MM.1S (cell line): ENCODE measurements at regions not wholly inside any gene's neighbourhood (a gene's known extent, or its start where the extent isn't known, plus 50 kb on each side); places are given as distances from the start of the nearest gene placed in this dataset.

Experiments
- CTCF ChIP-seq: fragments of 300-600 bp; sonication (generic); IDR thresholded peaks from 2 replicates; pipeline ENCODE4 v1.5.1; 2016; ENCODE audit warnings: antibody characterized with exemption, low read length, mixed read lengths
- EZH2 ChIP-seq: fragments of 300-600 bp; sonication (generic); optimal IDR thresholded peaks from 2 replicates; pipeline ENCODE3; 2017; ENCODE audit warnings: low read depth, mild to moderate bottlenecking, antibody characterized with exemption, low read length, mixed read lengths
- EZH2phosphoT487 ChIP-seq: fragments of 300-600 bp; sonication (generic); IDR thresholded peaks from 2 replicates; pipeline ENCODE4 v1.6.1; 2018; ENCODE audit warnings: antibody characterized with exemption, low read length

- no peak for TF ChIP-seq CTCF
- no peak for TF ChIP-seq EZH2phosphoT487
- TF ChIP-seq EZH2 = no peak
Observed at GRCh38 chr6:20038410-20039204, 173.7 kb downstream of the MBOAT1 start.
